ENCODE measurements at regions not wholly inside any gene's neighbourhood (a gene's known extent, or its start where the extent isn't known, plus 50 kb on each side); places are given as distances from the start of the nearest gene placed in this dataset.

DNA sequence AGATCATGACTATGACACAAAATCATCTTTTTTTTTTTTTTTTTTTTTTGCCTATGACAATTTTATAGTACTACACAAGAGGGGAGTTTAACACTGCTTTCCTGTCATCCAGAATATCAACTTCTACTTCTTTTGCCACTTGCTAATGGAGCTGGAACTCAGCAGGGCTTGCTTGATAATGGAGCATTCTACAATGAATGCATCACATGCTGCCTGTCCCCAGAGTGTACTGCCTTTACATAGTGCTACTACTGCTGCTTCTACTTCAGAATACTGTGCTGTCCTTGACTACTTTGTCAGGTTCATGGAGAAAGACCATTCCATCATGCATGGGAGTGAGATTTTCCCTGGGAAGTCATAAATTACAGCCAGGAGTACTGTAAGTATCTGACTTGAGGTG, 338.6 kb upstream of the SEMA3A start:
- TF ChIP-seq, protein P1, sequence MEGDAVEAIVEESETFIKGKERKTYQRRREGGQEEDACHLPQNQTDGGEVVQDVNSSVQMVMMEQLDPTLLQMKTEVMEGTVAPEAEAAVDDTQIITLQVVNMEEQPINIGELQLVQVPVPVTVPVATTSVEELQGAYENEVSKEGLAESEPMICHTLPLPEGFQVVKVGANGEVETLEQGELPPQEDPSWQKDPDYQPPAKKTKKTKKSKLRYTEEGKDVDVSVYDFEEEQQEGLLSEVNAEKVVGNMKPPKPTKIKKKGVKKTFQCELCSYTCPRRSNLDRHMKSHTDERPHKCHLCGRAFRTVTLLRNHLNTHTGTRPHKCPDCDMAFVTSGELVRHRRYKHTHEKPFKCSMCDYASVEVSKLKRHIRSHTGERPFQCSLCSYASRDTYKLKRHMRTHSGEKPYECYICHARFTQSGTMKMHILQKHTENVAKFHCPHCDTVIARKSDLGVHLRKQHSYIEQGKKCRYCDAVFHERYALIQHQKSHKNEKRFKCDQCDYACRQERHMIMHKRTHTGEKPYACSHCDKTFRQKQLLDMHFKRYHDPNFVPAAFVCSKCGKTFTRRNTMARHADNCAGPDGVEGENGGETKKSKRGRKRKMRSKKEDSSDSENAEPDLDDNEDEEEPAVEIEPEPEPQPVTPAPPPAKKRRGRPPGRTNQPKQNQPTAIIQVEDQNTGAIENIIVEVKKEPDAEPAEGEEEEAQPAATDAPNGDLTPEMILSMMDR (conservative IDR thresholded peaks at IDR 0.05; ENCODE audit: low read length): no peak
- no peak for TF ChIP-seq EZH2phosphoT487 (IDR thresholded peaks at IDR 0.05; ENCODE audit: borderline replicate concordance, low read depth, low read length)
